ENCODE measurements at regions not wholly inside any gene's neighbourhood (a gene's known extent, or its start where the extent isn't known, plus 50 kb on each side); places are given as distances from the start of the nearest gene placed in this dataset.

DNA sequence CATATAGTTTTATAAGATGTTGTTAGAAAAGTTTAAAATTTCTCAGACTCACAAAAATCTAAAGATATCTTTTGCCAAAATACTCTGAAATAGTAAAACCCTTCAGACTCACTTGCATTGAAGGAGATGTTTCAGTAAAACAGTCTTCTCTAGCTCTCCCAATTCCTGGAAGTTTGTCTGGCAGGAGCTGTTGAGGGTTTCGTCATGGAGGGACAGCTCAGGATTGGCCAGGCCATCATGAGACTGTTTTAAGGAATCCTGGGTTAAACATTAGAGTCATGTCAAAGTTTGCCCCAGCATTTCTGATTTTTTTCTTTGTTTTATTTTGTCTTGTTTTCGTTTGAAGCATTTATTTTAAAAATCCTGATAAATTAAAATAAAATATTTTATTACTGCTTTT, 293.8 kb upstream of the PBX1 start:
- Histone ChIP-seq H4K5ac (ENCODE audit: low read depth, low read length) (no peak overlapping the region), H3K9me1 (ENCODE audit: insufficient read depth, low read length) (no peaks in the 10 kb centered on the region), H3K18ac (ENCODE audit: low read depth, low read length) (no peak overlapping the region), H2AFZ (replicated peaks; ENCODE audit: low read length, poor library complexity) (no peak overlapping the region), H2BK20ac (ENCODE audit: low read depth, low read length) (no peak overlapping the region), H3K79me1 (ENCODE audit: low read depth in 1 of 2, low read length in 2 of 2) (no peaks in the 10 kb centered on the region), H3K23ac (ENCODE audit: low read depth, low read length) (no peak overlapping the region), H3K4me3 (ENCODE audit: insufficient read depth, low read depth, low read length) (no peak overlapping the region), H3K9ac (ENCODE audit: low read depth, low read length) (no peak overlapping the region), H3K27me3 (ENCODE audit: control insufficient read depth, insufficient read depth, low read length) (no peaks in the 10 kb centered on the region), H2AK9ac (replicated peaks; ENCODE audit: low read depth, low read length, poor library complexity) (no peak overlapping the region), H2BK15ac (ENCODE audit: low read depth, low read length) (no peak overlapping the region), H2BK120ac (ENCODE audit: low read depth, low read length) (no peak overlapping the region), H3K4me2 (ENCODE audit: low read depth, low read length) (no peak overlapping the region), H2AK5ac (ENCODE audit: low read depth, low read length) (no peak overlapping the region), H3K9me3 (ENCODE audit: control insufficient read depth, insufficient read depth, low read length) (no peaks in the 10 kb centered on the region), H2BK5ac (ENCODE audit: low read depth, low read length, poor library complexity, severe bottlenecking) (no peak overlapping the region), H3K56ac (ENCODE audit: extremely low read depth, insufficient read depth, low read length) (no peak overlapping the region), H4K20me1 (ENCODE audit: insufficient read depth, low read length) (no peaks in the 10 kb centered on the region), H3K14ac (replicated peaks; ENCODE audit: low read depth, low read length) (no peak overlapping the region), H3K4me1 (ENCODE audit: control insufficient read depth, insufficient read depth, low read length) (no peaks in the 10 kb centered on the region), H4K8ac (ENCODE audit: low read depth in 2 of 2, low read length in 2 of 2) (no peak overlapping the region), H3K27ac (ENCODE audit: insufficient read depth, low read length) (no peak overlapping the region), H4K91ac (ENCODE audit: insufficient read depth, low read depth, low read length) (no peak overlapping the region), H3K36me3 (ENCODE audit: control insufficient read depth, insufficient read depth, low read length) (no peaks in the 10 kb centered on the region), H3K4ac (ENCODE audit: low read depth, low read length) (no peak overlapping the region)
- BruUV-seq (replicated peaks), result no TSS peak
- intact Hi-C loops (cut with micrococcal nuclease) (no loop called here), in situ Hi-C loops (cut with MboI; ENCODE audit: low sequenced_read_pairs) (no loop called here), dilution Hi-C loops (cut with HindIII; ENCODE audit: low sequenced_read_pairs, unreplicated experiment) (no loop called here)
- no peak for TF ChIP-seq POLR2A (IDR thresholded peaks at IDR 0.05; ENCODE audit: low read depth, low read length)
- TF ChIP-seq MAZ (IDR thresholded peaks at IDR 0.05; ENCODE audit: borderline replicate concordance, low read depth, low read length), result no peak
- no peak for TF ChIP-seq BHLHE40 (IDR thresholded peaks at IDR 0.05; ENCODE audit: low read depth, low read length)
- TF ChIP-seq CHD1 (IDR thresholded peaks at IDR 0.05; ENCODE audit: low read depth, low read length), result no peak
- TF ChIP-seq RAD21 (IDR thresholded peaks at IDR 0.05; ENCODE audit: low read length), result no peak
- no peak for TF ChIP-seq RFX5 (IDR thresholded peaks at IDR 0.05; ENCODE audit: low read depth, low read length)
- no peak for TF ChIP-seq USF2 (IDR thresholded peaks at IDR 0.05; ENCODE audit: low read depth, low read length)
- TF ChIP-seq MAFK (IDR thresholded peaks at IDR 0.05; ENCODE audit: low read depth, low read length), result no peak
- TF ChIP-seq, protein P1, sequence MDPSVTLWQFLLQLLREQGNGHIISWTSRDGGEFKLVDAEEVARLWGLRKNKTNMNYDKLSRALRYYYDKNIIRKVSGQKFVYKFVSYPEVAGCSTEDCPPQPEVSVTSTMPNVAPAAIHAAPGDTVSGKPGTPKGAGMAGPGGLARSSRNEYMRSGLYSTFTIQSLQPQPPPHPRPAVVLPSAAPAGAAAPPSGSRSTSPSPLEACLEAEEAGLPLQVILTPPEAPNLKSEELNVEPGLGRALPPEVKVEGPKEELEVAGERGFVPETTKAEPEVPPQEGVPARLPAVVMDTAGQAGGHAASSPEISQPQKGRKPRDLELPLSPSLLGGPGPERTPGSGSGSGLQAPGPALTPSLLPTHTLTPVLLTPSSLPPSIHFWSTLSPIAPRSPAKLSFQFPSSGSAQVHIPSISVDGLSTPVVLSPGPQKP (IDR thresholded peaks at IDR 0.05; ENCODE audit: borderline replicate concordance, low read depth, low read length), result no peak
- no peak for TF ChIP-seq MXI1 (IDR thresholded peaks at IDR 0.05; ENCODE audit: borderline replicate concordance, low read depth, low read length)
- TF ChIP-seq SMC3 (IDR thresholded peaks at IDR 0.05; ENCODE audit: low read depth, low read length), result no peak
- TF ChIP-seq NFE2L2 (IDR thresholded peaks at IDR 0.05; ENCODE audit: low read depth, low read length), result no peak
- no peak for TF ChIP-seq CEBPB (IDR thresholded peaks at IDR 0.05; ENCODE audit: low read depth, low read length)
- TF ChIP-seq, protein P2, sequence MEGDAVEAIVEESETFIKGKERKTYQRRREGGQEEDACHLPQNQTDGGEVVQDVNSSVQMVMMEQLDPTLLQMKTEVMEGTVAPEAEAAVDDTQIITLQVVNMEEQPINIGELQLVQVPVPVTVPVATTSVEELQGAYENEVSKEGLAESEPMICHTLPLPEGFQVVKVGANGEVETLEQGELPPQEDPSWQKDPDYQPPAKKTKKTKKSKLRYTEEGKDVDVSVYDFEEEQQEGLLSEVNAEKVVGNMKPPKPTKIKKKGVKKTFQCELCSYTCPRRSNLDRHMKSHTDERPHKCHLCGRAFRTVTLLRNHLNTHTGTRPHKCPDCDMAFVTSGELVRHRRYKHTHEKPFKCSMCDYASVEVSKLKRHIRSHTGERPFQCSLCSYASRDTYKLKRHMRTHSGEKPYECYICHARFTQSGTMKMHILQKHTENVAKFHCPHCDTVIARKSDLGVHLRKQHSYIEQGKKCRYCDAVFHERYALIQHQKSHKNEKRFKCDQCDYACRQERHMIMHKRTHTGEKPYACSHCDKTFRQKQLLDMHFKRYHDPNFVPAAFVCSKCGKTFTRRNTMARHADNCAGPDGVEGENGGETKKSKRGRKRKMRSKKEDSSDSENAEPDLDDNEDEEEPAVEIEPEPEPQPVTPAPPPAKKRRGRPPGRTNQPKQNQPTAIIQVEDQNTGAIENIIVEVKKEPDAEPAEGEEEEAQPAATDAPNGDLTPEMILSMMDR (conservative IDR thresholded peaks at IDR 0.05; ENCODE audit: low read depth, low read length), result no peak
- no peak for TF ChIP-seq FOS (IDR thresholded peaks at IDR 0.05; ENCODE audit: low read depth, low read length)
- no CpG with 5 or more reads among the region's 2 CpGs for WGBS, 2 experiments (ENCODE audit: extremely low coverage in 2 of 2, insufficient read length in 1 of 2)
- DNase-seq, result no peak
- no peak for ATAC-seq (ENCODE audit: low read depth)
- ChIA-PET CTCF (no interaction called here), POLR2A (ENCODE audit: unreplicated experiment) (no interaction called here)

All from IMR-90 (cell line).